HG02884 (cell line): ENCODE measurements at regions not wholly inside any gene's neighbourhood (a gene's known extent, or its start where the extent isn't known, plus 50 kb on each side); places are given as distances from the start of the nearest gene placed in this dataset.
"Not testable (repeated sequence)": the region's sequence is repeated elsewhere in the genome, so short reads cannot be mapped to it uniquely, and the experiment has no call there.

Experiments
- ATAC-seq: cut with Tn5 transposase; IDR thresholded peaks from one replicate; pipeline ENCODE4 v1.9.1; 2021; ENCODE audit warnings: mild to moderate bottlenecking, moderate library complexity; ENCODE audit not compliant: unreplicated experiment

DNA sequence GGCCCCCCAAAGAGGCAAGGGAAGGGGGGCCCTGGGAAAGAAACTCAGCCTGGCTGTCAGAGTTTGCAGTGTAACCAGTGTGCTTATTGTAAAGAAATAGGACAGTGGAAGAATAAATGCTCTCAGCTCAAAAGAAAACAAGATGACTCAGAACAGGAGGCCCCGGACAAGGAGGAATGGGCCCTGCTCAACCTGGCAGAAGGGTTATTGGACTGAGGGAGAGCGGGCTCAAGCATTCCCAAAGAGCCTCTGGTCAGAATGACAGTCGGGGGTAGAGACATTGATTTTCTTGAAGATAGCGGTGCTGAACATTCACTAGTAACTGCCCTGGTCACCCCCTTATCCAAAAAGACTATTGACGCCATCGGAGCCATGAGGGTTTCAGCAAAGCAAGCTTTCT, 100.4 kb upstream of the OSBPL11 start:
- no peak for ATAC-seq

- not testable (repeated sequence) for ATAC-seq
Observed at GRCh38 chr3:125697126-125697525, 101.8 kb upstream of the OSBPL11 start.

- not testable (repeated sequence) for ATAC-seq
Observed at GRCh38 chr3:125697979-125698640, 102.8 kb upstream of the OSBPL11 start.

DNA sequence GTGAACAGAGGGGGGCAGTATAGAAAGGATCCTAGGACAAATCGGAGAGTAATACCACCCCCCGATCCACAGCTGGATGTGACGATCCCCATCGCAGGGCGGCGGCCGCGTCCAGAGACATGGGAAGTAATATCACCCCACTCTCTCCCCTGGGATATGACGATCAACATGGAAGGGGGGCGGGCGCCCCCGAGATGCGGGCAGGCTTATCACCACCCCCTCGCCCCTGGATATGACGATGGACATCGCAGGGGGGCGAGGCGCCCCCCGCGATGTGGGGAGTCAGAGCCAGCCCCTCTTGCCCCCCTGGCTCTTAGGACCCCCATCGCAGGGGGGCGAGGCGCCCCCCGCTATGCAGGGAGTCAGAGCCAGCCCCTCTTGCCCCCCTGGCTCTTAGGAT, 120.4 kb upstream of the OSBPL11 start:
- no peak for ATAC-seq

GRCh38 chr3:125732151-125732550, 136.9 kb upstream of the OSBPL11 start:
- not testable (repeated sequence) for ATAC-seq

DNA sequence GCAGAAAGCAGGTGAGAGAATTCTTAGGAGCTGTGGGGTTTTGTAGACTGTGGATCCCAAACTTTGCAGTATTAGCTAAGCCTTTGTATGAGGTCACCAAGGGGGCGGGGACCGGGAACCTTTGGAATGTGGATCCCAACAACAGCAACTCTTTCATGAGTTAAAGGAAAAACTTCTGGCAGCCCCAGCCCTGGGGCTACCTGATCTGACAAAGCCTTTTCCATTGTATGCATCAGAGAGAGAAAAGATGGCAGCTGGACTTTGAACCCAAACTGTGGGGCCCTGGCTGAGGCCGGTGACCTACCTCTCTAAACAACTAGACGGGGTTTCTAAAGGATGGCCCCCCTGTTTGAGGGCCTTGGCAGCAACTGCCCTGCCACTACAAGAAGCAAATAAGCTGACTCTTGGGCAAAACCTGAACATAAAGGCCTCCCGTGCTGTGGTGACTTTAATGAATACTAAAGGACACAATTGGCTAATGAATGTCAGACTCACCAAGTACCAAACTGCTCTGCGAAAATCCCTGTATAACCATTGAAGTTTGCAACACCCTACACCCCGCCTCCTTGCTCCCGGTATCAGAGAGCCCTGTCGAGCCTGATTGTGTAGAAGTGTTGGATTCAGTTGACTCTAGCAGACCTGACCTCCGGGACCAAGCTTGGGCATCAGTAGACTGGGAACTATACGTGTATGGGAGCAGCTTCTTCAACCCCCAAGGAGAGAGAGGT, 146.9 kb upstream of the OSBPL11 start:
- ATAC-seq: not testable (repeated sequence)

- not testable (repeated sequence) for ATAC-seq
Observed at GRCh38 chr3:125742845-125743244, 147.5 kb upstream of the OSBPL11 start.

DNA sequence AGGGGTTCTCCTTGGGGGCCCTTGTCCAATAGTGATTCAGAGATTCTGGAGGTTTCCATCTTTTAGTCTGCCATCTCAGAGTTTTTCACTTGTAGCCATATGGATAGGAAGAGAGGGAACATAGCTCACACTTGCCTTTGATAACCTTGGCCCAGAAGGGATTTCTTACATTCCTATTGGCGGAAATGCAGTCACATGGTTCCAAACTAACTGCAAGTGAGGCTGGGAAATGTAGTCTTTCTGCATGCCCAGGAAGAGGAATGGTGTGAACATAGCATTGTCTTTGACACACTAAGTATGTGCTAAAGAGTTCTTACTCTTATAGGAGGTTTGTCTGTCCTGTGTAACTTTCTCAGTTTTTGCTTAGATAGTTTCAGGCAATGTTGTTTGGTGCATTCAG, 161.8 kb upstream of the OSBPL11 start:
- not testable (repeated sequence) for ATAC-seq

- not testable (repeated sequence) for ATAC-seq
Observed at GRCh38 chr3:125758641-125759130, 163.4 kb upstream of the OSBPL11 start.

DNA sequence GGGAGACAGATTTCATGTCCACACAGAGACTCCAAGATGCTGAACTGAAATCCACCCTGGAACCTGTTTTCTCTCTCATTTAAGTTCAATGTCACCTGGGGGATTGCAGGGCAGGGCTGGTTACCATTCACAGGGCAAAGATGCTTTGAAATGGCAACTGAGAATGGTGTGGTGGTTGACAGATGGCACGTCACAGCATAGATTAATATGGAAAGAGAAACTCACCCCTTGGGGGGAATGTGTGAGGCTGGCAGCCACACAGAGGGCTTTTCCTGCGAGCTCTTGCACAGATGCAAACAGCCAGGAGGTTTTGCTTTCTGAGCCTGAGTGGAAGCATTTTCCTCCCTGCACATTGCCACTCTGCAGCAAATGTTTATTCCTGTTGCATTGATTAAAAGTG, 167.3 kb upstream of the OSBPL11 start:
- not testable (repeated sequence) for ATAC-seq

GRCh38 chr3:125766285-125766826, 171.1 kb upstream of the OSBPL11 start:
- not testable (repeated sequence) for ATAC-seq

DNA sequence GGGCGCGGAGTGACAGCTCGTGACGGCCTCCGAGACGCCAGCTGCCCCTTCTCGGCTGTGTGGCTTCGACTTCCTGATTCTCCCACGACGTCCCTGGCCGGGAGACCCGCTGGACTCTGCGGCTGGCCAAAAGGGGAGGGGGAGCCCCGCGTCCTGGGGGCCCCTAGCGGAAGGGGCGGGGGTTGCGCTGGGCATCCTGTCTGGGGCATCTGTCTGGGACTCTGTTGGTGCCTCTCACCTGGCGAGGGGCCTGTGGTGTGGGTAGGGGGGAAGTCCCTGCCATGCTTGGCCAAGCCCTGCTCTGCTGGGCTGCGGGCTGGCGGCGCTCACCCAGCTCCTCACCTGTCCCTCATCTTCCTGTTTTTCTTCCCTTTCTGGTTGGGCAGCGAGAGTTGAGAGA, 171.6 kb upstream of the OSBPL11 start:
- not testable (repeated sequence) for ATAC-seq

DNA sequence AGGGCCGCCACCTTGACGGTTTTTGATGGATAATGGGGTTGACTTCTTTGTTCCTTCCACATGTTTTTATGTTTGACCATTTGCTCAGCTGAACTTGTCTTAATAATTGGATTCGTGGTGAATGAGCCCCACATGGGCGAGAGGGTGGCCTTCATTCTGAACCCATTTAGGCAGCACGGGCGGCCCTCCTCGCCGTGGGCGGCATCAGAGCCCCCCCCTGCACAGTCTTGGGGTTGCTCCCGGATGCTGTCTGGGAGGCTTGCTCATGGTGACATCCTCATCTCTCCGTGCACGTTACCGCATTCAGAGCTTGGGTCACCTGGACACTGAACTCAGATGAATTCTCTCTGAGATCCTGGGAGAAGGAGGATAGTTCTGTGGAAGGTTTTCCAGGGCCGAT, 172.3 kb upstream of the OSBPL11 start:
- ATAC-seq: no peak

- not testable (repeated sequence) for ATAC-seq
Observed at GRCh38 chr3:125768821-125769220, 173.5 kb upstream of the OSBPL11 start.

- ATAC-seq: not testable (repeated sequence)
Observed at GRCh38 chr3:125771506-125771905, 176.2 kb upstream of the OSBPL11 start.

DNA sequence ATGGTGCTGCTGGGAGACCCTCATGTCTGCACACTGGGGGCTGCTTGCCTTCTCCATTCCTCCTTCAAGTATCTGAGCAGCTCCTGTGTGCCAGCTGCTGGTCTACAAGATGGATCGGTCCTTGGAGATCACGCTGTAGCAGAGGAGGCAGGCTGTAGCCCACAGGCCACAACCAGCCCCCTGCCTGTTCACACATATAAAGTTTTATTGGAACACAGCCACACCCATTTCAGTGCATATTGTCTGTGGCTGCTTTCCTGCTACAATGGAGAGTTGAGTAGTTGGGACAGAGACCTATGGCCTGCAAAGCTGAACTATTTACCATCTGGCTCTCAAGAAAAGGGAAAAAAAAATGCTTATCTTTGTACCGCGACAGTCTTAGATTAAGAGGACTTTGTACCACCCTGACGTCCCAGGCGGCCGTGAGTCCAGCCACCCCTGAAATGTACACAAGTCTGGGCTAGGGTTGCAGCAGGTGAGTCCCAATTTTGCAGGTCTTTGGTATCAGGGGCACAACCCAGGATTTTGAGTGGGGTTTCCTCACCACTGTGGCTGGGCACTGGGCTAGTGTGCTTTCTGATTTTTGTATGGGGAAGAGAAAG, 179.2 kb upstream of the OSBPL11 start:
- ATAC-seq: not testable (repeated sequence)

- not testable (repeated sequence) for ATAC-seq
Observed at GRCh38 chr3:125775106-125775505, 179.8 kb upstream of the OSBPL11 start.

GRCh38 chr3:125775606-125776294, 180.5 kb upstream of the OSBPL11 start:
- not testable (repeated sequence) for ATAC-seq

- not testable (repeated sequence) for ATAC-seq
Observed at GRCh38 chr3:125779276-125779675, 184.0 kb upstream of the OSBPL11 start.

DNA sequence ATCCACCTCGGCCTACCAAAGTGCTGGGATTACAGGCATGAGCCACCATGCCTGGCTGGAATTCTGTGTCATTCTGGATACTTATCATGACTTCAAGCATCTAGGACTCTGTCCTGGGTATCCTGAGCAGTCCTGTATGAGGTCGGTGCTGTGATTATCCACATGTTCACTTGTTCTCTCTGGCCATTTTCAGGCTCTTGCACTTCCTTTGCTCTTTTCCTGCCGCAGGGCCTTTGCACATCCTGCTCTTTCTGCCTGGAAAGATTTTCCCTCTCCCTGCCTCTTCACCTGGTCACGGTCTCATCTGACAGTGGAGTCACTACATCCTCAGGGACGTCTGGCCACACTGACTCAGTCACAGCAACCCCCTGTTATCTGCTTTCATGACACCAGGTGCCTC, 184.6 kb upstream of the OSBPL11 start:
- ATAC-seq: not testable (repeated sequence)

DNA sequence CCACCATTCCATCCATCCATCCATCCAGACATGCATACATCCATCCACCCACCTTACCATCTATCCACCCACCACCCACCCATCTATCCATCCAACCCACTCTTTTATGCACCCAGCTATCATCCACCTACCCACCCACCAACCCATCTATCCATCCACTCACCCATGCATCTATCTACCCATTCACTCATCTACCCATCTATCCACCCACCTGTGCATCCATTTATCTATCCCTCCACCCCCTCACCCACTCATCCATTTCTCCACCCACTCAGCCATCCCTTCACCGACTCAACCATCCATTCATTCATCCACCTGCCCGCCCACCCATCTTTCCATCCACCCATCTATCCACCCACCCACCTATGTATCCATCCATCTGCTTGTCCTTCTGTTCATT, 186.4 kb upstream of the OSBPL11 start:
- ATAC-seq: not testable (repeated sequence)
